Panc1 (cell line): ENCODE measurements at regions not wholly inside any gene's neighbourhood (a gene's known extent, or its start where the extent isn't known, plus 50 kb on each side); places are given as distances from the start of the nearest gene placed in this dataset.

Source experiments
- ATAC-seq: fragments of 200-7000 bp; cut with Tn5 transposase; 2 replicates; pipeline ENCODE4 v1.9.1; 2020; ENCODE audit warnings: mild to moderate bottlenecking, moderate library complexity
- BruUV-seq: library from RNA; stranded (reverse); fragments of 400-500 nt; replicated peaks from 2 replicates; lab custom pipeline; 2021; lab: Mats Ljungman, UMichigan
- CTCF ChIA-PET: fragments of 300-600 bp; sonication (Branson Sonifier 250); formaldehyde crosslinking; loops from one replicate; lab custom pipeline; 2022; ENCODE audit warnings: antibody characterized with exemption; lab: Charles Lee
- POLR2A ChIA-PET: fragments of 300-600 bp; sonication (Branson Sonifier 250); formaldehyde crosslinking; loops from one replicate; lab custom pipeline; 2022; ENCODE audit warnings: antibody characterized with exemption; lab: Charles Lee
- DNase-seq: peaks from one replicate; pipeline ENCODE4 v3.0.0-alpha.2; 2010; ENCODE audit warnings: low read depth, low spot score
- H3K27ac ChIP-seq: 2 replicates; pipeline ENCODE4 v1.5.1; 2011; ENCODE audit warnings: mild to moderate bottlenecking, low read length, inconsistent platforms
- H3K27me3 ChIP-seq: fragments of 200-500 bp; sonication (Bioruptor generic); 2 replicates; pipeline ENCODE4 v1.6.0; 2014; ENCODE audit warnings: low read length, inconsistent platforms; ENCODE audit not compliant: control insufficient read depth, insufficient read depth
- H3K36me3 ChIP-seq: fragments of 200-500 bp; sonication (Bioruptor generic); 2 replicates; pipeline ENCODE4 v1.5.1; 2014; ENCODE audit warnings: inconsistent platforms, mild to moderate bottlenecking, low read length, moderate library complexity; ENCODE audit not compliant: control insufficient read depth, insufficient read depth
- H3K4me1 ChIP-seq: 2 replicates; pipeline ENCODE4 v1.5.1; 2011; ENCODE audit warnings: inconsistent platforms, mild to moderate bottlenecking, low read length, moderate library complexity; ENCODE audit not compliant: control insufficient read depth, insufficient read depth
- H3K4me3 ChIP-seq, 2 experiments: 2 replicates each; pipeline ENCODE4 v1.5.1; 2011 to 2012; ENCODE audit warnings: low read depth in 2 of 2, low read length in 2 of 2, mild to moderate bottlenecking in 2 of 2, inconsistent platforms in 1 of 2, moderate library complexity in 1 of 2
- H3K9me3 ChIP-seq: fragments of 200-500 bp; sonication (Bioruptor generic); 2 replicates; pipeline ENCODE4 v1.5.1; 2014; ENCODE audit warnings: low read depth, mild to moderate bottlenecking, inconsistent platforms, low read length, moderate library complexity; ENCODE audit not compliant: control insufficient read depth, insufficient read depth
- CTCF ChIP-seq: fragments of 450-650 bp; IDR thresholded peaks from 2 replicates; pipeline ENCODE4 v1.5.1; 2017; ENCODE audit warnings: mild to moderate bottlenecking
- POLR2AphosphoS5 ChIP-seq: IDR thresholded peaks from 2 replicates; pipeline ENCODE4 v1.6.1; 2012; ENCODE audit warnings: mild to moderate bottlenecking, low read depth, low read length, moderate library complexity
- SIN3A ChIP-seq: IDR thresholded peaks from 2 replicates; pipeline ENCODE4 v1.6.1; 2012; ENCODE audit warnings: low read depth, mild to moderate bottlenecking, low read length, moderate library complexity, borderline replicate concordance; ENCODE audit not compliant: insufficient read depth
- TCF7L2 ChIP-seq: IDR thresholded peaks from 2 replicates; pipeline ENCODE4 v1.6.1; 2011; ENCODE audit warnings: mild to moderate bottlenecking, low read depth, low read length, inconsistent platforms
- in situ Hi-C: cut with HindIII; loops from 2 replicates; pipeline ENCODE4 v1.10.0; 2016; ENCODE audit warnings: low sequenced_read_pairs, low pct_unique_long_range_greater_than_20kb
- intact Hi-C: fragments of 100-400 bp; cut with micrococcal nuclease; formaldehyde crosslinking; loops from one replicate; pipeline ENCODE4 v1.10.0; 2022; ENCODE audit not compliant: unreplicated experiment
- TF ChIP-seq, protein P1 (sequence below), 2 experiments: IDR thresholded peaks; 2 replicates each; pipeline ENCODE4 v1.6.1; 2011 to 2012; ENCODE audit warnings: low read depth in 2 of 2, control low read depth in 1 of 2, low read length in 1 of 2, mild to moderate bottlenecking in 1 of 2, moderate library complexity in 1 of 2; ENCODE audit not compliant: insufficient read depth in 1 of 2

- TF ChIP-seq CTCF = no peak
- TF ChIP-seq, protein P1, sequence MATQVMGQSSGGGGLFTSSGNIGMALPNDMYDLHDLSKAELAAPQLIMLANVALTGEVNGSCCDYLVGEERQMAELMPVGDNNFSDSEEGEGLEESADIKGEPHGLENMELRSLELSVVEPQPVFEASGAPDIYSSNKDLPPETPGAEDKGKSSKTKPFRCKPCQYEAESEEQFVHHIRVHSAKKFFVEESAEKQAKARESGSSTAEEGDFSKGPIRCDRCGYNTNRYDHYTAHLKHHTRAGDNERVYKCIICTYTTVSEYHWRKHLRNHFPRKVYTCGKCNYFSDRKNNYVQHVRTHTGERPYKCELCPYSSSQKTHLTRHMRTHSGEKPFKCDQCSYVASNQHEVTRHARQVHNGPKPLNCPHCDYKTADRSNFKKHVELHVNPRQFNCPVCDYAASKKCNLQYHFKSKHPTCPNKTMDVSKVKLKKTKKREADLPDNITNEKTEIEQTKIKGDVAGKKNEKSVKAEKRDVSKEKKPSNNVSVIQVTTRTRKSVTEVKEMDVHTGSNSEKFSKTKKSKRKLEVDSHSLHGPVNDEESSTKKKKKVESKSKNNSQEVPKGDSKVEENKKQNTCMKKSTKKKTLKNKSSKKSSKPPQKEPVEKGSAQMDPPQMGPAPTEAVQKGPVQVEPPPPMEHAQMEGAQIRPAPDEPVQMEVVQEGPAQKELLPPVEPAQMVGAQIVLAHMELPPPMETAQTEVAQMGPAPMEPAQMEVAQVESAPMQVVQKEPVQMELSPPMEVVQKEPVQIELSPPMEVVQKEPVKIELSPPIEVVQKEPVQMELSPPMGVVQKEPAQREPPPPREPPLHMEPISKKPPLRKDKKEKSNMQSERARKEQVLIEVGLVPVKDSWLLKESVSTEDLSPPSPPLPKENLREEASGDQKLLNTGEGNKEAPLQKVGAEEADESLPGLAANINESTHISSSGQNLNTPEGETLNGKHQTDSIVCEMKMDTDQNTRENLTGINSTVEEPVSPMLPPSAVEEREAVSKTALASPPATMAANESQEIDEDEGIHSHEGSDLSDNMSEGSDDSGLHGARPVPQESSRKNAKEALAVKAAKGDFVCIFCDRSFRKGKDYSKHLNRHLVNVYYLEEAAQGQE (IDR thresholded peaks at IDR 0.05; ENCODE audit: insufficient read depth in 1 of 2, low read depth in 2 of 2, low read length in 1 of 2) = no peak
- no peak for TF ChIP-seq TCF7L2
- no peak for TF ChIP-seq POLR2AphosphoS5
- no peak for TF ChIP-seq SIN3A
- no peak for ATAC-seq
Measured at GRCh38 chr15:31799319-31799714, 231.0 kb upstream of the CHRNA7 start.

GRCh38 chr15:31799715-31800321, 230.5 kb upstream of the CHRNA7 start:
- Histone ChIP-seq H3K4me3 (no peak overlapping the region), H3K36me3 (no peaks in the 10 kb centered on the region; the same call in 1 of the 2 replicates), H3K4me1 (no peaks in the 10 kb centered on the region), H3K27me3 (no peaks in the 10 kb centered on the region), H3K9me3 (no peaks in the 10 kb centered on the region), H3K27ac (no peak overlapping the region)
- intact Hi-C loops (no loop called here), in situ Hi-C loops (no loop called here)
- TF ChIP-seq, protein P1 (IDR thresholded peaks at IDR 0.05; ENCODE audit: insufficient read depth in 1 of 2, low read depth in 2 of 2, low read length in 1 of 2) = no peak
- TF ChIP-seq CTCF (no peak), SIN3A (no peak), POLR2AphosphoS5 (no peak), TCF7L2 (no peak)
- ChIA-PET POLR2A (no interaction called here), CTCF (no interaction called here)
- DNase-seq = no peak
- BruUV-seq = no TSS peak
- no peak for ATAC-seq

More at GRCh38 chr15:31799319-31799714, 231.0 kb upstream of the CHRNA7 start:
- POLR2A ChIA-PET = no interaction called here
- CTCF ChIA-PET = no interaction called here
- H3K27ac ChIP-seq = no peak overlapping the region
- no peaks in the 10 kb centered on the region for H3K9me3 ChIP-seq
- H3K4me1 ChIP-seq = no peaks in the 10 kb centered on the region
- no peaks in the 10 kb centered on the region for H3K27me3 ChIP-seq
- H3K4me3 ChIP-seq = no peak overlapping the region
- in situ Hi-C loops (no loop called here), intact Hi-C loops (no loop called here)
- no peaks in the 10 kb centered on the region; the same call in 1 of the 2 replicates for H3K36me3 ChIP-seq
- no peak for DNase-seq
- BruUV-seq = no TSS peak
